ENCODE measurements at regions not wholly inside any gene's neighbourhood (a gene's known extent, or its start where the extent isn't known, plus 50 kb on each side); places are given as distances from the start of the nearest gene placed in this dataset.

DNA sequence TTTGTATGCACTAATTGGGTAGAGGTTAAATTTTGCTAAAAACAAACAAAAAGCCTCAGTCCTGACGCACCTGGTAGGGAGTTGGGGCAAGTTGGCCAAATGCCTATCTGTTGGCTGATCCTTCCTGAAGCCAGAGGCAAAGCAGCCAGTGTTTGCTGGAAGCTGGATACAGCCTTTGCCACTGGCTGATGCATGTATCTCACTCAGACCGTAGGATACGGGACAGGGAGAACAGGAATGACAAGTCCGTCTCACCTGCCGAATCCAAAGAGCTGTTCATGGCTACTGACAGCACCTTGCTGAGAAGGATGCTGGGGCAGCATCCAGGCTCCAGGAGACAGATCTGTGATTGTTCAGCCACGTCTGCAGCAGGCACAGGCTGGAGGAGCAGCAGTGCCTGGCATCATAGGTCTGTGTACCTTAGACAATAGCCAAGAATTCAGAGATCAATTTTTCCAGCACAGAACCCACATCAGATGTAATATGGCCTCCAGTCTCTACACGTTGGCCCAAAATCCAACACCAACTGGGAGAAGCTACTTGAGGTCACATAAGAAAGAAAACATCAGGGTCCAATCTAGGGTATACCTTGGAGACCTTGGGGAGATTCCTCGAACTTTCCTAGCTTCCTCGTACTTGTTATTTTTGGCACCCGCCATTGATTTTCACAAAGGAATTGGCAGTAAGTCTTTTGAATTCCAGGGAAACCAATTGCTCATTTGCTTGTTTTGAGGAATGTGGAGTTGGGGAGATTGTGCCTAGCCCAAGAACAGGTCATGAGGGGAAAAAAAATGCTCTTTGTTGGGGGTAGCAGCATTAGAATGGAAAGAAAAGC, 108.5 kb upstream of the ARMC2 start:
- TF ChIP-seq EZH2 (IDR thresholded peaks at IDR 0.05; ENCODE audit: borderline replicate concordance, insufficient read depth, low read length, poor library complexity, severe bottlenecking) (no peak), RAD21 (conservative IDR thresholded peaks at IDR 0.05) (no peak)
- TF ChIP-seq, protein P1, sequence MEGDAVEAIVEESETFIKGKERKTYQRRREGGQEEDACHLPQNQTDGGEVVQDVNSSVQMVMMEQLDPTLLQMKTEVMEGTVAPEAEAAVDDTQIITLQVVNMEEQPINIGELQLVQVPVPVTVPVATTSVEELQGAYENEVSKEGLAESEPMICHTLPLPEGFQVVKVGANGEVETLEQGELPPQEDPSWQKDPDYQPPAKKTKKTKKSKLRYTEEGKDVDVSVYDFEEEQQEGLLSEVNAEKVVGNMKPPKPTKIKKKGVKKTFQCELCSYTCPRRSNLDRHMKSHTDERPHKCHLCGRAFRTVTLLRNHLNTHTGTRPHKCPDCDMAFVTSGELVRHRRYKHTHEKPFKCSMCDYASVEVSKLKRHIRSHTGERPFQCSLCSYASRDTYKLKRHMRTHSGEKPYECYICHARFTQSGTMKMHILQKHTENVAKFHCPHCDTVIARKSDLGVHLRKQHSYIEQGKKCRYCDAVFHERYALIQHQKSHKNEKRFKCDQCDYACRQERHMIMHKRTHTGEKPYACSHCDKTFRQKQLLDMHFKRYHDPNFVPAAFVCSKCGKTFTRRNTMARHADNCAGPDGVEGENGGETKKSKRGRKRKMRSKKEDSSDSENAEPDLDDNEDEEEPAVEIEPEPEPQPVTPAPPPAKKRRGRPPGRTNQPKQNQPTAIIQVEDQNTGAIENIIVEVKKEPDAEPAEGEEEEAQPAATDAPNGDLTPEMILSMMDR (IDR thresholded peaks at IDR 0.05; ENCODE audit: poor library complexity, severe bottlenecking), result no peak
- Histone ChIP-seq H2AFZ (ENCODE audit: low read depth, low read length) (no peak overlapping the region), H3K9me3 (ENCODE audit: low read length) (no peaks in the 10 kb centered on the region), H3F3A (ENCODE audit: insufficient read depth, low read length, poor library complexity, severe bottlenecking) (no peaks in the 10 kb centered on the region), H3K9ac (ENCODE audit: low read length) (no peak overlapping the region), H3K36me3 (ENCODE audit: insufficient read depth, low read length) (no peaks in the 10 kb centered on the region), H3K27me3 (ENCODE audit: insufficient read depth, low read depth, low read length) (no peaks in the 10 kb centered on the region), H3K4me3 (ENCODE audit: low read length) (no peak overlapping the region), H3K79me2 (replicated peaks; ENCODE audit: insufficient read depth, low read length) (no peaks in the 10 kb centered on the region), H3K9me2 (ENCODE audit: insufficient read depth, low read length) (no peaks in the 10 kb centered on the region), H4K20me1 (ENCODE audit: insufficient read depth) (no peaks in the 10 kb centered on the region), H3K4me2 (ENCODE audit: low read length) (no peak overlapping the region), H3K27ac (ENCODE audit: low read length) (no peak overlapping the region)

DNA sequence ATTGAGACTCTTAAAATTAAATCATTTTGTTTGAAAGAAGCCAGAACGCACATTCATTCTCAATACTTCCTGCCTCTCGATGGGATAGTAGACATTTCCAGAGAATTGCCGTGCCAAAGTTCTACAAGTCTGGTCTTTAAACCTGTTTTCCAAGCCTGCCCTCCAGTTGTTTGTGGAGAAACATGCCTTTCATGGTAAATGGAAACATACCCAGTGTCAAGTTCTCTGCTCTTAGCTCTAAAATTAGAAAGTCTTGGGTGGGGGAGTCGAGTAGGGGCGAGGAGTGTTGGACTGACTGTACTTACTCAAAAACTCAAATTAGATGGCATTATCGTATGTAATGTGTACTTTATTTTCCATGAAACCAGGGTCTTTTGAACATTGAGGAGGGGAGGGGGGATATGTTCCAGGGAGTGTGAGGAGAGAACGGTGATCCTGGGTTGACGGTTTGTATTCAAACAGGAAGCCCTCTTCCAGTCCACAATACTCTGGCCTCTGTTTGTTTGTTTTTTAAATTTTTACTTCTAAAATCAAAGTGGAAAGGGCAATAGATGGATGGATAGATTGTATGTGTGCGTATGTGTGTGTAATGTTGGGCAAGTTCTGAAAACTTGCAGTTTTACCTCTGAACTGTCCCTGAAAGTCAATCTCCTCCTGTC, 106.8 kb upstream of the ARMC2 start:
- Histone ChIP-seq H3K4me2 (ENCODE audit: low read length) (no peak overlapping the region), H3K4me3 (ENCODE audit: low read length) (no peak overlapping the region), H3K9ac (ENCODE audit: low read length) (no peak overlapping the region), H3K9me3 (ENCODE audit: low read length) (no peaks in the 10 kb centered on the region), H2AFZ (ENCODE audit: low read depth, low read length) (no peak overlapping the region), H3K27me3 (ENCODE audit: insufficient read depth, low read depth, low read length) (no peaks in the 10 kb centered on the region), H3K79me2 (replicated peaks; ENCODE audit: insufficient read depth, low read length) (no peaks in the 10 kb centered on the region), H4K20me1 (ENCODE audit: insufficient read depth) (no peaks in the 10 kb centered on the region), H3K9me2 (ENCODE audit: insufficient read depth, low read length) (no peaks in the 10 kb centered on the region), H3F3A (ENCODE audit: insufficient read depth, low read length, poor library complexity, severe bottlenecking) (no peaks in the 10 kb centered on the region), H3K27ac (ENCODE audit: low read length) (no peak overlapping the region), H3K36me3 (ENCODE audit: insufficient read depth, low read length) (no peaks in the 10 kb centered on the region)
- TF ChIP-seq EP300 (conservative IDR thresholded peaks at IDR 0.05; ENCODE audit: poor library complexity, severe bottlenecking), result no peak

DNA sequence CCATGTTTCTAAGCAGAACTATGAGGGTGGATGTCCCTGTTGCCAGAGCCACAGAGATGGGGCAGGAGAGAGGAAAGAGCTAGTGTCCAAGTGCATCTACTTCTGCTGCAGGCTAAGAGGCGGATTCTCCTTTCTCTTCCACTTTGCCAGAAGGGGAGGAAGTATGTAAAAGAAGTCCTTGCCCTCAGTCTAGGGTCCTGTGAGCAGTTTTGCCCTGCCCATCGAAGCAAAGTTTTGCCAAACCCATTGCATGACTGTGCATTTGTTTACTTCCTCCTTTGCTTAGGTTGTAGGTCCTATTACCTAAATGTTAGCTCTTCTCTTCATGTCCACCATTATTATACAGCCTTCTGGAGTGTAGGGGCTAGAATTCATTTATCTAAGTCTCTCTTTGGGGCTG, 106.2 kb upstream of the ARMC2 start:
- Histone ChIP-seq H3K4me2 (ENCODE audit: low read length) (no peak overlapping the region), H4K20me1 (ENCODE audit: insufficient read depth) (no peaks in the 10 kb centered on the region), H3F3A (ENCODE audit: insufficient read depth, low read length, poor library complexity, severe bottlenecking) (no peaks in the 10 kb centered on the region), H3K36me3 (ENCODE audit: insufficient read depth, low read length) (no peaks in the 10 kb centered on the region), H3K27ac (ENCODE audit: low read length) (no peak overlapping the region), H3K27me3 (ENCODE audit: insufficient read depth, low read depth, low read length) (no peaks in the 10 kb centered on the region), H3K9me3 (ENCODE audit: low read length) (no peaks in the 10 kb centered on the region), H3K4me3 (ENCODE audit: low read length) (no peak overlapping the region), H2AFZ (ENCODE audit: low read depth, low read length) (no peak overlapping the region), H3K9ac (ENCODE audit: low read length) (no peak overlapping the region), H3K9me2 (ENCODE audit: insufficient read depth, low read length) (no peaks in the 10 kb centered on the region), H3K79me2 (replicated peaks; ENCODE audit: insufficient read depth, low read length) (no peaks in the 10 kb centered on the region)
- TF ChIP-seq POLR2AphosphoS5 (IDR thresholded peaks at IDR 0.05) (no peak), EZH2 (IDR thresholded peaks at IDR 0.05; ENCODE audit: borderline replicate concordance, insufficient read depth, low read length, poor library complexity, severe bottlenecking) (no peak), SMC3 (conservative IDR thresholded peaks at IDR 0.05; ENCODE audit: poor library complexity) (no peak), RAD21 (conservative IDR thresholded peaks at IDR 0.05) (no peak), MXI1 (conservative IDR thresholded peaks at IDR 0.05; ENCODE audit: poor library complexity, severe bottlenecking) (no peak), EP300 (conservative IDR thresholded peaks at IDR 0.05; ENCODE audit: poor library complexity, severe bottlenecking) (no peak), TAF1 (IDR thresholded peaks at IDR 0.05; ENCODE audit: low read depth) (no peak)
- TF ChIP-seq, protein P1 (IDR thresholded peaks at IDR 0.05; ENCODE audit: poor library complexity, severe bottlenecking), result no peak
- TF ChIP-seq, protein P2, sequence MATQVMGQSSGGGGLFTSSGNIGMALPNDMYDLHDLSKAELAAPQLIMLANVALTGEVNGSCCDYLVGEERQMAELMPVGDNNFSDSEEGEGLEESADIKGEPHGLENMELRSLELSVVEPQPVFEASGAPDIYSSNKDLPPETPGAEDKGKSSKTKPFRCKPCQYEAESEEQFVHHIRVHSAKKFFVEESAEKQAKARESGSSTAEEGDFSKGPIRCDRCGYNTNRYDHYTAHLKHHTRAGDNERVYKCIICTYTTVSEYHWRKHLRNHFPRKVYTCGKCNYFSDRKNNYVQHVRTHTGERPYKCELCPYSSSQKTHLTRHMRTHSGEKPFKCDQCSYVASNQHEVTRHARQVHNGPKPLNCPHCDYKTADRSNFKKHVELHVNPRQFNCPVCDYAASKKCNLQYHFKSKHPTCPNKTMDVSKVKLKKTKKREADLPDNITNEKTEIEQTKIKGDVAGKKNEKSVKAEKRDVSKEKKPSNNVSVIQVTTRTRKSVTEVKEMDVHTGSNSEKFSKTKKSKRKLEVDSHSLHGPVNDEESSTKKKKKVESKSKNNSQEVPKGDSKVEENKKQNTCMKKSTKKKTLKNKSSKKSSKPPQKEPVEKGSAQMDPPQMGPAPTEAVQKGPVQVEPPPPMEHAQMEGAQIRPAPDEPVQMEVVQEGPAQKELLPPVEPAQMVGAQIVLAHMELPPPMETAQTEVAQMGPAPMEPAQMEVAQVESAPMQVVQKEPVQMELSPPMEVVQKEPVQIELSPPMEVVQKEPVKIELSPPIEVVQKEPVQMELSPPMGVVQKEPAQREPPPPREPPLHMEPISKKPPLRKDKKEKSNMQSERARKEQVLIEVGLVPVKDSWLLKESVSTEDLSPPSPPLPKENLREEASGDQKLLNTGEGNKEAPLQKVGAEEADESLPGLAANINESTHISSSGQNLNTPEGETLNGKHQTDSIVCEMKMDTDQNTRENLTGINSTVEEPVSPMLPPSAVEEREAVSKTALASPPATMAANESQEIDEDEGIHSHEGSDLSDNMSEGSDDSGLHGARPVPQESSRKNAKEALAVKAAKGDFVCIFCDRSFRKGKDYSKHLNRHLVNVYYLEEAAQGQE (IDR thresholded peaks at IDR 0.05; ENCODE audit: borderline replicate concordance), result no peak

Measured in neural cell (in vitro differentiated cells).